ENCODE measurements at regions not wholly inside any gene's neighbourhood (a gene's known extent, or its start where the extent isn't known, plus 50 kb on each side); places are given as distances from the start of the nearest gene placed in this dataset.

DNA sequence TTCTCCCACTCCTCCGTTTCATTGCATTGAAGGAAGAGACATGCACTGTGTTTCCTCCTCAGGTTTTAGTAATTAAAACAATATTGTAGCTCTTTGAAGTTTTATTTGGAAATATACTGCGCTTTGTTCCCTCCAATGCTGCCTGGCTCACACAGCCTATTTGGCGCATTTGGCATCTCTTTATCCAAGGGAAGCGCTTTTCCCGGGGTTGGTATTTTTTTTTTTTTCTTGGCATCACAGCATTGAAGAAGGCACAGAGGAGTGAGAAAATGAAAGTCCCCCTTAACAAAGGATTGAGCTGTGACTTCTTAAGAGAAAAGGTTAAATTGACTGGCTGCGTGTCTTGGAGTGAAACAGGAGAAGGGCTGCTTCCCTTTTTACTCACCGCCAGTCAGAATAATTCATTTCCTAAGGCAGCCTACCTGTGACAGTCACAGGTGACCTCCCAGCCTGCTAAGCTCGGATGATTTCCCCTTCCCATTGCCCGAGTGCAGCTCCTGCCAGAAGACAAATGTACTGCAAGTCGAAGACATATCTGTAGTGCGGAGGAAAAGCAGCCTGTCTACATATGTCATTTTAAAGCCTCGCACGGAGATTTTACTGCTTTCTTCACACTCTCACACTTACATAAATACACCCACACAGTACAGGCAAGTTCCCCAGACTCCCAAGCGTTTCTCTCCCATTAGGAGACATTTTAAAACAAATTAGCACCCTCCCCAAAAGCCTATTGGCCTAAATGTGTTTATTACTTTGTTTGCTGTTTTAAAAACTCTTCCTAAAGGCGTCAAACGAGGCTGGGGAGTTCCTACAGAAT lies 665.5 kb upstream of the ZNF608 start:
- DNase-seq, result no peak
- TF ChIP-seq POLR2A (IDR thresholded peaks at IDR 0.05; ENCODE audit: low read length), result no peak
- no peak for TF ChIP-seq GATA1 (IDR thresholded peaks at IDR 0.05; ENCODE audit: low read depth, low read length)

DNA sequence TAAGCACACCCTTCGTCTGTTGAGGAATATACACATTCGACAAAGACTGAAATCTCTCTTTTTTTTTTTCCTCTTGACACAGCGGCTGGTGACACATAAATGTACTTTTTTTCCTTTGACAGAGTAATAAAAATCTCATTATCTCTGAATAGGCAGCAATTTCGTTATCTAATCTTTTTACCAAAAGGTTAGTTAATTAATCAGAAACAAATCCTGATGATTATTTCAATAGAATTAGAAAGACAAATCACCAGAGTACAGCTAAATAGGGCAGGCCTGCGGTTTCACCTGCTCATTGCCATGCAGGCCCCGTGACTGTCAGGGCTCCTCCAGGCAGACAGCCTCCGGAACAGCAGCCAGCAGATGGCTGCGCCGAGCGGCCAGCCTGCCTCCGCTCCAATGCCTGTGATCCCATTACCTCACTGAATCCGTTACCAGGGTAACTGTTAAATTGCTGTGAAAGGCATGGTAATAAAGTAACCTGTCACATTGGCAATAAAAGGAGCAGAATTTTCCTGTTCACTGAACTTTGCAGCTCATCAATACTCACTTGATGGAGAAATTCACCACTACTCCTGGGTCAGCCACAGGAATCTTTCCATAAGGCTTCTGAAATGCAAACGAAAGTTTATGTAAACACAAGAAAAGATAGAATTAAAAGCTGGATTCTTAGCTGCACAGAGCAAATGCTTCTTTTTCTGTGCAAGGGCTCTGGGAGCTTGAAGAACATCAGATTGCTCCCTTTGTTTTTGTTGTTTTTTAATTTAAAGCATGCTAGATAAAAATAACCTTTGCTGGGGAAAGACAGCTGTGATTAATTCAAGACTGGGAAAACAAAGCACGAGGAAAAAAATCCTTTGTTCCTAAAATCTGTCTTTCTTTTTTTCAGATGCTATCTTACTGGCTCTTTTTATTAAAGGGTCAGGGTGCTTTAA lies 666.4 kb upstream of the ZNF608 start:
- no peak for DNase-seq
- TF ChIP-seq POLR2A (IDR thresholded peaks at IDR 0.05; ENCODE audit: low read length), result no peak
- no peak for TF ChIP-seq GATA1 (IDR thresholded peaks at IDR 0.05; ENCODE audit: low read depth, low read length)

DNA sequence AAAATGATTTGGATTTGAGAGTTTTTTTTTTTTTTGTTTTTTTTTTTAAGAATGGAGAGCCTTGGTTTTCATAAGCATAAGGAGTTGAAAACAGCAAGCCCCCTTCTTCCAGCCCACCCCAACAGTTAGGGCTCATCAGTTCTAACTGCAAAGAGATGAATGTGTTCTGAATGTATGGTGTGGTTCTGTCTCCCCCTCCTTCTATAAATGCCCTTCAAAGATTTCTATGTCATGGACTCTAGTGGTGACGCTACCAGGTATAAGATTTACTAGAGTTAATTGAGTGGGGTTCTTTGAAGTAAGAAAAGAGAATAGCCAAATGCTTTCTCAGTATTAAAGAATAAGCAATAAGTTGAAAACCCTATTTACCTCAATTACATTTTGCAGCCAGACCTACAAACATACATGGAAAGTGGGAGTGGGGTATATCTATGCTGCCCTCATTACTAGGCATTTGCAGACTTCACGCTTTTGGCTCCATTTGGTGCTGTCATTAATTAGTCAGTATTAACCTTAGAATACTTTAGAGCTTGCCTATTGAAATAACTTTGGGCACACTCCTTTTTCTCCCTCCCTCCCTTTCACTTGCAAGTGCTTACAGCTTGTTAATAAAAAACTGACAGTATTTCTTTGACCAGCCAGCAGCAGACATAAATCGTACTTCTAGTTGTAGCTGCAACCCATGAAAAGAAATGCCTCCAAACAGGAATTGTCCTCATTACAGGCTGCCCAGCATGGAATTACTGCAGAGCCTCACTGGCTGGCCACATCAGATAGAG lies 667.2 kb upstream of the ZNF608 start:
- TF ChIP-seq GATA1 (IDR thresholded peaks at IDR 0.05; ENCODE audit: low read depth, low read length), result no peak
- TF ChIP-seq POLR2A (IDR thresholded peaks at IDR 0.05; ENCODE audit: low read length), result no peak
- no peak for DNase-seq

DNA sequence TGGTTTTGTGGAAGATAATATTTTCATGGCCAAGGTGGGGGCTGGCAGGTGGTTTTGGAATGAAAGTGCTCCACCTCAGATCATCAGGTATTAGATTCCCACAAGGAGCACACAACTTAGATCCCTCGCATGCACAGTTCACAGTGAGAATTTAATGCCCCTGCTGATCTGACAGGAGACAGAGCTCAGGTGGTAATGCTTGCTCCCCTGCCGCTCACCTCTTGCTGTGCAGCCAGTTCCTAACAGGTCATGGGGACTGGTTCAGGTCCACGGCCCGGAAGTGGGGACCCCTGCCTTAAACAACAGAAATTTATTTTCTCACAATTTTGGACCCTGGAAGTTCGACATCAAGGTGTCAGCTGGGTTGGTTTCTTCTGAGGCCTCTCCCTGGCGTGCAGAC lies 668.7 kb upstream of the ZNF608 start:
- TF ChIP-seq GATA1 (IDR thresholded peaks at IDR 0.05; ENCODE audit: low read depth, low read length) (no peak), POLR2A (IDR thresholded peaks at IDR 0.05; ENCODE audit: low read length) (no peak)
- DNase-seq, result no peak

DNA sequence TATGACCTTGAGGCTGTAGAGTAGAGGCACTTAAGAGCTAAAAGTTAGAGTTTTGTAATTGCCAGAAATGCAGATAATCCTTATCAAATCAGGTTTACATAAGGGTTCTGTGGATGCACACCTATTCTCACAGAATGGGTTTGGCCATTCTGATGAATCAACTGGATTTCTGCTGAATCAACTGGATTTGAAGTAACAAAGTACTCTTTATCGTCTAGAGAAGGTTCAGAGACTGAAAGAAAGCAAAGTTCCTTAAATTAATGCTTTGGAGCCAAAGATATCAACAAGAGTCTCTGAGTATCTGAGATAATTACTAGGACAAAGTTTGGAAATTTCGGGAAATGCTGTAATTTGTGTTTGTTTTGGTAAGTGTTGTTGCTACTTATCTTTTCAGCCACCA lies 669.6 kb upstream of the ZNF608 start:
- TF ChIP-seq GATA1 (IDR thresholded peaks at IDR 0.05; ENCODE audit: low read depth, low read length), result no peak
- TF ChIP-seq POLR2A (IDR thresholded peaks at IDR 0.05; ENCODE audit: low read length), result no peak
- DNase-seq, result no peak

DNA sequence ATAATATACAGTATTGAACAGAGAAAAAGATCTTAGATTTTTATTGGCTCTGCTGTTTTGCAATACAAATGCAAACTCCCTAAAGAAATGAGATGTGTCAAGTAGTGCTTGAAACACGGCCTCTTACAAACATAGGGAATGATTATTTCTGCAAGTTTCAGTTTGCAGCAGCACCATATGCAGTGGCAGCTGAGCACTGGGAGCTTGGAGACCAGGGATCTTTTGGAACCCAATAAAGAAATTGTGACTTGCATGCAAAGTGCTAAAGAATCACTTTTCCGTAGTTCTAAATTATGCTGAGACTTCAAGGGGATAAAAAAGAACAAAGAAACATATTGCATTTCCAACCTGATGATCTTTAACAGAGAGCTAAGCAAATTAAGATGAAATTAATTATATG lies 674.6 kb upstream of the ZNF608 start:
- DNase-seq, result no peak
- TF ChIP-seq POLR2A (IDR thresholded peaks at IDR 0.05; ENCODE audit: low read length), result no peak
- TF ChIP-seq GATA1 (IDR thresholded peaks at IDR 0.05; ENCODE audit: low read depth, low read length), result no peak

DNA sequence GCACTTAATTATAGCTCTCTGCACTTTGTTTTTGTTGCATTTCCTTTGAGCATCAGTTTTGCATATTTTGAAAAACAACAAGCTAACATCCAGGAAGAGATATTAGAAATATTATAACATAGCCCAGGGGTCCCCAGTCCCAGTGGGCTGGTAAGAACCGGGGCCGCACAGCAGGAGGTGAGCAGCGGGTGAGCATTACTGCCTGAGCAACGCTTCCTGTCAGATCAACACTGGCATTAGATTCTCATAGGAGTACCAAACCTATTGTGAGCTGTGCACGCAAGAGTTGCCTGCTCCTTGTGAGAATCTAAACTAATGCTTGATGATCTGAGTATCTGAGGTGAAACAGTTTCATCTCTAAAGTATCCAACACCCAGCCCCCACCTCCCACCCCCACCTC lies 675.9 kb upstream of the ZNF608 start:
- TF ChIP-seq POLR2A (IDR thresholded peaks at IDR 0.05; ENCODE audit: low read length), result no peak
- TF ChIP-seq GATA1 (IDR thresholded peaks at IDR 0.05; ENCODE audit: low read depth, low read length), result no peak
- no peak for DNase-seq

DNA sequence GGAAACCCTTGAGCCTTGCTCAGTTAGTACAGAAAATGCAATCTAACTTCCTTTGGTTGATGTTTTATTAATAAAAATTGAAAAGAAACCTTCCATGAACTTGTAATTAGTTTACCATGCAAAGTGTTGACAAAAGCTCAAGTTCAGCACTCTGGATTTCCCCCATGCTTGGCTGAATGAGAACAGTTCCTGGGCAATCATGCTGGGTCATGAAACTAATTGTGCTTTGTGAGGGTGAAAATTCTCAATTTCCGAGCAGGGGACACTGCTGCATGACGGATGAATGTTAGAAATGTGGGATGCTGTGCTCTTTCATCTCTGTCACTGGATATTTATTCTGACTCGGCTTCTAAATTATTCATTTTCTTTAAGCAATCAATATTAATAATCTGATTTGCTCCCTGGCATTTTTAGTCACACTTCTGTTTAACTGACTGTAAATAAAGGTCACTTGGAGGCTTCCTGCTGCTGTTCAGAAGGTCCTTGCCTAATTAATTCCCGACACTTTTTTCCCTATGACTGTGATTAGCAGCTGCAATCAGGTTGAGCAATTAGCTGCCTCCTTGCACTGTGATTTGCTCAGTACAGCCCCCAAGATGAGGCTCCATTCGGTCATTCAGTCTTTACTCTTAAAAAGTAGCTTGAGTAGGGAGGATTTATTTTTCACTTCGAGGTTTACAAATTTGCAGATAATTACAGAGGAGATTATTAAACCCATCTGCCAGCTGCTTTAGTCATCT lies 678.1 kb upstream of the ZNF608 start:
- no peak for TF ChIP-seq POLR2A (IDR thresholded peaks at IDR 0.05; ENCODE audit: low read length)
- no peak for DNase-seq

DNA sequence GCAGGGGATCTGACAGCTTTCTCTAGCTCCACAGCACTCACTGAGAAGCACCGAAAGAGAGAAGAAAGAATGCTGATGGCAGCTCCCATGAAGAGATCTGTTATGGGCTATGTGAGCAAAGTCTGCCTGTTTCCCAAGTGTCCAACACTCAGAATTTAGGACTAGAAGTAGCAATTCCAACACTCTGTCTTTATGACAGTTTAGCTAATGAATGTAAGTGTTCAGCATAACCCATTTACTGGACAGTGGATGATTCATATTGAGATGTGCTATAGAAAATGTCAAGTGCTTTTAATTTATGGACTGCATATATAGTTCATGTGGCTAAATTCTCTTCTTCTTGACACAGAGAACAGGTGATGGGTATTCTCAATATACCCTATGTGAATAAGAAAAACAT lies 683.1 kb upstream of the ZNF608 start:
- no peak for TF ChIP-seq POLR2A (IDR thresholded peaks at IDR 0.05; ENCODE audit: low read length)
- TF ChIP-seq GATA1 (IDR thresholded peaks at IDR 0.05; ENCODE audit: low read depth, low read length), result no peak
- DNase-seq, result no peak

DNA sequence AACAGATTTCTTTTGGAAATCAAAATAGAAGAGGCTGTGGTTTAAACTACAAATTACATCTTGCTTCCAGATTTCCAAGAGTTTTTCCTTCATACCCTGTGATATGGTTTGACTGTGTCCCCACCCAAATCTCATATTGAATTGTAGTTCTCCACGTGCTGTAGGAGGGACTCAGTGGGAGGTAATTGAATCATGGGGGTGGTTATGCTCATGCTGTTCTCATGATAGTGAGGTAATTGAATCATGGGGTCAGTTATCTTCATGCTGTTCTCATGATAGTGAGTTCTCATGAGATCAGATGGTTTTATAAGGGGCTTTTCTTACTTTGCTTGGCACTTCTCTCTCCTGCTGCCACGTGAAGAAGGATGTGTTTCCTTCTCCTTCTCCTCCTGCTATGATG lies 687.0 kb upstream of the ZNF608 start:
- TF ChIP-seq POLR2A (IDR thresholded peaks at IDR 0.05; ENCODE audit: low read length) (no peak), GATA1 (IDR thresholded peaks at IDR 0.05; ENCODE audit: low read depth, low read length) (no peak)
- DNase-seq, result no peak

DNA sequence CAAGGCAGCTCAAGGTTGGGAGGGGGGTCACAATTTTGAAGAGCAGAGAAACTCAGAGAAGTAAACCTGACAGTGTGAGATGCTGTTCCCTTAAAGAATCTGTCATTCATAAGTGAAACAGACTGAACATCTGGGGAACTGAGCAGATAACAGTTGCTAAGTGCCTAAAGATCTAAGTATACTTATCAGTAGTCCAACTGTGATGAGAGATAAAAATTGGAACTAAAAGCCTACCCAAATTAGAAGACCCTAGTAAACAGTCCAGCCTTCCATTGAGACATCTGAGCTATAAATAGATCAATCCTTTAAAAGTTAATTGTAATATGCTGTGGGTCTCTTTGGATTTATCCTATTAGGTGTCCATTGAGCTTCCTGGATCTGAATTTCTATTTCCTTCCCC lies 692.8 kb upstream of the ZNF608 start:
- TF ChIP-seq POLR2A (IDR thresholded peaks at IDR 0.05; ENCODE audit: low read length), result no peak
- no peak for TF ChIP-seq GATA1 (IDR thresholded peaks at IDR 0.05; ENCODE audit: low read depth, low read length)
- DNase-seq, result no peak

DNA sequence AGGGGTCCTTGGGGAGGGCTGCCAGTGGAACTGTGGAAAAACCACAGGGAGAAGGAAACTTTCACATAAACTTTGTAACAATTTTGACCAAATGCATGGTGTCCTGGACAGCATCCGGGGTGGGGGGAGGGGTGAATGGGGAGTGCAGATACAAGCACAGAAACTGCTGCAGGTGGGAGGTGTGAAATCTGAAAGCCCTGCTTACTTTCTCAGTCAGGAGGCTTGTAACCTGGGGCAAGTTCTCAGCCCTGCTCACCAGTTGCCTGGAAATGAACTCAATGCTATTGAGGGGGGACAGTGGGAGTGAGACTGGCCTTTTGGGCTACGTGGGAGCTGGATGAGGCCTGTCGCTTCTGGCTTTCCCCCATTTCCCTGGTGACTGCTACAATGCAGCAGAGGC lies 694.5 kb upstream of the ZNF608 start:
- DNase-seq, result no peak
- TF ChIP-seq POLR2A (IDR thresholded peaks at IDR 0.05; ENCODE audit: low read length), result no peak
- TF ChIP-seq GATA1 (IDR thresholded peaks at IDR 0.05; ENCODE audit: low read depth, low read length), result no peak

DNA sequence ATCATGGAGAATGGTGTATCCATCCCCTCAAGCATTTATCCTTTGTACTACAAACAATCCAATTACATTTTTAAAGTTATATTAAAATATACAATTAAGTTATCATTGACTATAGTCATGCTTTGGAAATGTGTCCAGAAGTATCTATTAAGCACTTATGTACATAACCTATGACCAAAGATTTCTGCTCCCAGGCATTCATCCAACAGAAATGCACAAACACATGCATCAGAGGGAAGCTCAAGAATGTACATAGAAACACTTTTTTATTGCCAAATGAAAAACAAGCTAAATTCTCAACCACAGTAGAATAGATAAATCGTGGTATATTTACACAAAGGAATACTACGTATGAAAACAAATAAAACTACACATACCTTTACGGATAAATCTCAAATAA lies 700.5 kb upstream of the ZNF608 start:
- DNase-seq, result no peak
- TF ChIP-seq POLR2A (IDR thresholded peaks at IDR 0.05; ENCODE audit: low read length) (no peak), GATA1 (IDR thresholded peaks at IDR 0.05; ENCODE audit: low read depth, low read length) (no peak)

Measured in erythroblast (primary cell).